NT2/D1 (cell line): ENCODE measurements at regions not wholly inside any gene's neighbourhood (a gene's known extent, or its start where the extent isn't known, plus 50 kb on each side); places are given as distances from the start of the nearest gene placed in this dataset.

Experiments used
- SUZ12 ChIP-seq: IDR thresholded peaks from 2 replicates; pipeline ENCODE4 v1.6.1; 2011; ENCODE audit not compliant: insufficient read length, insufficient read depth; ENCODE audit errors: extremely low read depth
- YY1 ChIP-seq: IDR thresholded peaks from 2 replicates; pipeline ENCODE4 v1.6.1; 2011; ENCODE audit not compliant: insufficient read length, insufficient read depth
- ZNF274 ChIP-seq: IDR thresholded peaks from 2 replicates; pipeline ENCODE4 v1.6.1; 2011; ENCODE audit warnings: mild to moderate bottlenecking, low read depth, low read length

DNA sequence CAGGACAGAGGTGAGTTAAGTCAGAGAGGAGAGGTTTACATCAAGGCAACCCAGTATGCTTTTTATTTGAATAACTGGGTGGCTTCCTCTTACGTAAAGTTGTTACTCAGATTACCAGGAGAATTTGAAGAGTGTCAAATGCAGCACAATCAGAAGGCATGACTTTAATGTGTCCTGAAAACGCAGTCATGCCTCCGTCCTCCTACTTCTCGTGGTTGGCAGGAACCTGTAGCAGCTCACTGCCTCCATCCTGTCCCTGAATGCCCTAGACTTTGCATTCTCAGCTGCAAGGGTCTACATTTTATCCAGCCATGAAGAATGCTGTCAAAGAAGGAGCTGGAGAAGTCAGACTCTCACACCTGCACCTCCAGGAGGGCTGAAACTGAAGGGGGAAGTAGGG is 66.7 kb downstream of the MIS18A start:
- TF ChIP-seq SUZ12 (no peak), ZNF274 (no peak), YY1 (no peak)
